Loucy (cell line): ENCODE measurements at regions not wholly inside any gene's neighbourhood (a gene's known extent, or its start where the extent isn't known, plus 50 kb on each side); places are given as distances from the start of the nearest gene placed in this dataset.

Experiments used
- EZH2phosphoT487 ChIP-seq: fragments of 200-600 bp; IDR thresholded peaks from 2 replicates; pipeline ENCODE4 v1.6.1; 2018; ENCODE audit warnings: antibody characterized with exemption, mild to moderate bottlenecking, moderate library complexity, borderline replicate concordance
- TF ChIP-seq, protein P1 (sequence below): fragments of 200-600 bp; sonication (generic); conservative IDR thresholded peaks from 2 replicates; pipeline ENCODE4 v1.5.1; 2014; ENCODE audit warnings: mild to moderate bottlenecking, antibody characterized with exemption, low read length

DNA sequence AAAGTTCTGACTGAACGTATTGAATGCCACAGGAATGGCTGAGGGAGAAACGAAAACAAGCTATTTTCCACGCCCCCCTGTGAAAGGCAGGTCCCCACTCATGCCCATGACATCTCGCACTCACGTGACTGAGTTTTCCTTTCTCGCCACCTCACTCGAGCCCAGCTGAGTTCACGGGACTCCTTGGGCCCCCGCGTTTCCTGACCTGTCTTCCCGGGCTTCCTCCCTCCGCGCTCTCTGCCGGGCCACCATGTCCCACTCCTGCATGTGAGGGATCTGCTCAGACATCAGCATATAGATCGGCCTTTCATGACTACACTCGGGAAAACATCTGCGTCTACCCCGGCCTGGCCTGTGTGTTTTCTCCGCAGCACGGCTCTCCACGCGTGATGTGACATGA is 226.0 kb upstream of the ADARB2 start:
- TF ChIP-seq, protein P1, sequence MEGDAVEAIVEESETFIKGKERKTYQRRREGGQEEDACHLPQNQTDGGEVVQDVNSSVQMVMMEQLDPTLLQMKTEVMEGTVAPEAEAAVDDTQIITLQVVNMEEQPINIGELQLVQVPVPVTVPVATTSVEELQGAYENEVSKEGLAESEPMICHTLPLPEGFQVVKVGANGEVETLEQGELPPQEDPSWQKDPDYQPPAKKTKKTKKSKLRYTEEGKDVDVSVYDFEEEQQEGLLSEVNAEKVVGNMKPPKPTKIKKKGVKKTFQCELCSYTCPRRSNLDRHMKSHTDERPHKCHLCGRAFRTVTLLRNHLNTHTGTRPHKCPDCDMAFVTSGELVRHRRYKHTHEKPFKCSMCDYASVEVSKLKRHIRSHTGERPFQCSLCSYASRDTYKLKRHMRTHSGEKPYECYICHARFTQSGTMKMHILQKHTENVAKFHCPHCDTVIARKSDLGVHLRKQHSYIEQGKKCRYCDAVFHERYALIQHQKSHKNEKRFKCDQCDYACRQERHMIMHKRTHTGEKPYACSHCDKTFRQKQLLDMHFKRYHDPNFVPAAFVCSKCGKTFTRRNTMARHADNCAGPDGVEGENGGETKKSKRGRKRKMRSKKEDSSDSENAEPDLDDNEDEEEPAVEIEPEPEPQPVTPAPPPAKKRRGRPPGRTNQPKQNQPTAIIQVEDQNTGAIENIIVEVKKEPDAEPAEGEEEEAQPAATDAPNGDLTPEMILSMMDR = no peak
- no peak for TF ChIP-seq EZH2phosphoT487
